Right ventricle myocardium superior (tissue), 1 donor: ENCODE measurements at regions not wholly inside any gene's neighbourhood (a gene's known extent, or its start where the extent isn't known, plus 50 kb on each side); places are given as distances from the start of the nearest gene placed in this dataset.

Source experiments
- ATAC-seq: fragments of 200-7000 bp; cut with Tn5 transposase; one replicate; pipeline ENCODE4 v1.9.1; 2020; ENCODE audit warnings: mild to moderate bottlenecking; ENCODE audit not compliant: poor library complexity
- DNase-seq: peaks from one replicate; pipeline ENCODE4 v3.0.0-alpha.2; 2020
- intact Hi-C: fragments of 100-400 bp; cut with DNase I; formaldehyde crosslinking; loops from one replicate; pipeline ENCODE4 v1.11.2; 2022
- donor health status: DM: no; HTN: yes; CAD: no; lungs with severe emphysema.

GRCh38 chr9:105828171-105828570 lies 133.8 kb downstream of the TMEM38B start:
- intact Hi-C loops, result no loop called here
- ATAC-seq (no peak), DNase-seq (no peak)

GRCh38 chr9:105828596-105829213 lies 134.4 kb downstream of the TMEM38B start:
- no peak for ATAC-seq
- DNase-seq, result no peak
- intact Hi-C loops, result no loop called here

GRCh38 chr9:105830461-105830860 lies 136.1 kb downstream of the TMEM38B start:
- intact Hi-C loops, result no loop called here
- DNase-seq, result no peak
- no peak for ATAC-seq

GRCh38 chr9:105832096-105832710 lies 137.9 kb downstream of the TMEM38B start:
- DNase-seq (no peak), ATAC-seq (no peak)
- intact Hi-C loops, result no loop called here

GRCh38 chr9:105833271-105833975 lies 139.1 kb downstream of the TMEM38B start:
- intact Hi-C loops, result no loop called here
- DNase-seq, result no peak
- ATAC-seq, result no peak

- intact Hi-C loops, result no loop called here
- no peak for ATAC-seq
These were observed 140.1 kb downstream of the TMEM38B start for GRCh38 chr9:105834404-105834803.

GRCh38 chr9:105835721-105836120 lies 141.4 kb downstream of the TMEM38B start:
- DNase-seq, result no peak
- intact Hi-C loops, result no loop called here
- peak; percentile 64 for ATAC-seq

More at GRCh38 chr9:105834404-105834803, 140.1 kb downstream of the TMEM38B start:
- no peak for DNase-seq

GRCh38 chr9:105836936-105837660 lies 142.8 kb downstream of the TMEM38B start:
- ATAC-seq, result no peak
- DNase-seq, result no peak
- intact Hi-C loops, result no loop called here

- intact Hi-C loops, result loop anchor here (5.0 kb wide), 1 partner anchor 41 kb away; no protein-coding TSS in a partner anchor
- no peak for ATAC-seq
- no peak for DNase-seq
These were observed 147.2 kb downstream of the TMEM38B start for GRCh38 chr9:105841562-105841961.

GRCh38 chr9:105842023-105842644 lies 147.8 kb downstream of the TMEM38B start:
- no peak for ATAC-seq
- DNase-seq, result no peak
- intact Hi-C loops, result loop anchor here (5.0 kb wide), 1 partner anchor 40 kb away; no protein-coding TSS in a partner anchor

- DNase-seq (no peak), ATAC-seq (no peak)
- intact Hi-C loops, result no loop called here
These were observed 152.5 kb downstream of the TMEM38B start for GRCh38 chr9:105846825-105847224.

GRCh38 chr9:105850852-105851500 lies 156.6 kb downstream of the TMEM38B start:
- DNase-seq, result no peak
- ATAC-seq, result no peak
- intact Hi-C loops, result no loop called here

- DNase-seq (no peak), ATAC-seq (no peak)
- intact Hi-C loops, result no loop called here
These were observed 159.9 kb downstream of the TMEM38B start for GRCh38 chr9:105854026-105854782.

GRCh38 chr9:105854783-105855724 lies 160.7 kb downstream of the TMEM38B start:
- DNase-seq (no peak), ATAC-seq (peak; percentile 60)

GRCh38 chr9:105855987-105856386 lies 161.6 kb downstream of the TMEM38B start:
- intact Hi-C loops, result no loop called here
- no peak for DNase-seq

More at GRCh38 chr9:105854783-105855724, 160.7 kb downstream of the TMEM38B start:
- intact Hi-C loops, result no loop called here

GRCh38 chr9:105858006-105858690 lies 163.8 kb downstream of the TMEM38B start:
- intact Hi-C loops, result no loop called here
- no peak for ATAC-seq
- DNase-seq, result no peak

More at GRCh38 chr9:105855987-105856386, 161.6 kb downstream of the TMEM38B start:
- no peak for ATAC-seq
